HG03460 (cell line): ENCODE measurements at regions not wholly inside any gene's neighbourhood (a gene's known extent, or its start where the extent isn't known, plus 50 kb on each side); places are given as distances from the start of the nearest gene placed in this dataset.

ENCODE experiments used
- ATAC-seq: cut with Tn5 transposase; IDR thresholded peaks from one replicate; pipeline ENCODE4 v1.9.1; 2021; ENCODE audit not compliant: unreplicated experiment

GRCh38 chr13:58032676-58033460 is 401.3 kb downstream of the PCDH17 start:
- ATAC-seq: no peak

GRCh38 chr13:58043971-58044370 is 412.4 kb downstream of the PCDH17 start:
- ATAC-seq: no peak

- no peak for ATAC-seq
These were observed 417.1 kb downstream of the PCDH17 start for GRCh38 chr13:58048670-58049069.

GRCh38 chr13:58051396-58051795 is 419.9 kb downstream of the PCDH17 start:
- ATAC-seq: no peak

GRCh38 chr13:58051807-58052375 is 420.3 kb downstream of the PCDH17 start:
- ATAC-seq: no peak

- ATAC-seq: no peak
These were observed 424.9 kb downstream of the PCDH17 start for GRCh38 chr13:58056426-58056825.

GRCh38 chr13:58059624-58060023 is 428.1 kb downstream of the PCDH17 start:
- ATAC-seq: no peak

GRCh38 chr13:58080806-58081205 is 449.3 kb downstream of the PCDH17 start:
- ATAC-seq: no peak

- no peak for ATAC-seq
These were observed 449.8 kb downstream of the PCDH17 start for GRCh38 chr13:58081301-58081820.

GRCh38 chr13:58083064-58083463 is 451.5 kb downstream of the PCDH17 start:
- ATAC-seq: no peak

GRCh38 chr13:58085274-58085673 is 453.7 kb downstream of the PCDH17 start:
- no peak for ATAC-seq

- ATAC-seq: no peak
These were observed 454.3 kb downstream of the PCDH17 start for GRCh38 chr13:58085819-58086218.

GRCh38 chr13:58087566-58087965 is 456.0 kb downstream of the PCDH17 start:
- no peak for ATAC-seq

GRCh38 chr13:58093394-58093793 is 461.9 kb downstream of the PCDH17 start:
- no peak for ATAC-seq

- ATAC-seq: no peak
These were observed 466.3 kb downstream of the PCDH17 start for GRCh38 chr13:58097831-58098230.

- ATAC-seq: no peak
These were observed 487.8 kb downstream of the PCDH17 start for GRCh38 chr13:58119351-58119750.

- ATAC-seq: no peak
These were observed 488.3 kb downstream of the PCDH17 start for GRCh38 chr13:58119804-58120203.

- no peak for ATAC-seq
These were observed 495.0 kb downstream of the PCDH17 start for GRCh38 chr13:58126496-58126895.

GRCh38 chr13:58134012-58134411 is 502.5 kb downstream of the PCDH17 start:
- no peak for ATAC-seq

GRCh38 chr13:58134525-58134924 is 503.0 kb downstream of the PCDH17 start:
- ATAC-seq: no peak

GRCh38 chr13:58142952-58143351 is 511.4 kb downstream of the PCDH17 start:
- ATAC-seq: no peak

- ATAC-seq: no peak
These were observed 513.1 kb downstream of the PCDH17 start for GRCh38 chr13:58144616-58145015.
